Lung (tissue), 11 donors: ENCODE measurements at regions not wholly inside any gene's neighbourhood (a gene's known extent, or its start where the extent isn't known, plus 50 kb on each side); places are given as distances from the start of the nearest gene placed in this dataset.
A peak's percentile ranks its signal among the peaks of the same experiment; 100 is the strongest.

Source experiments
- ATAC-seq: fragments of 200-7000 bp; cut with Tn5 transposase; one replicate; pipeline ENCODE4 v1.9.1; 2020; ENCODE audit warnings: moderate number of reproducible peaks; ENCODE audit not compliant: insufficient read depth, low FRiP score
- DNase-seq, 3 donors: peaks; one replicate each; pipeline ENCODE4 v3.0.0-alpha.2; 2013 to 2017
- H3K27ac ChIP-seq, 2 donors: one replicate each; pipeline ENCODE4 v1.5.1; 2013; ENCODE audit warnings: mild to moderate bottlenecking in 2 of 2, moderate library complexity in 2 of 2, control low read depth in 1 of 2, inconsistent platforms in 1 of 2, low read depth in 1 of 2, low read length in 1 of 2
- H3K27me3 ChIP-seq, 3 donors: one replicate each; pipeline ENCODE4 v1.5.1; 2013; ENCODE audit warnings: low read length in 2 of 3; ENCODE audit not compliant: control insufficient read depth in 3 of 3, insufficient read depth in 3 of 3
- H3K36me3 ChIP-seq, 4 donors: one replicate each; pipeline ENCODE4 v1.5.1; 2013; ENCODE audit warnings: low read length in 4 of 4, mild to moderate bottlenecking in 1 of 4, moderate library complexity in 1 of 4; ENCODE audit not compliant: control insufficient read depth in 4 of 4, insufficient read depth in 4 of 4
- H3K4me1 ChIP-seq, 5 donors: one replicate each; pipeline ENCODE4 v1.5.1; 2013; ENCODE audit warnings: low read length in 5 of 5, mild to moderate bottlenecking in 2 of 5, moderate library complexity in 1 of 5; ENCODE audit not compliant: control insufficient read depth in 5 of 5, insufficient read depth in 5 of 5
- H3K4me3 ChIP-seq: one replicate; pipeline ENCODE4 v1.5.1; 2013; ENCODE audit warnings: mild to moderate bottlenecking, control low read depth, moderate library complexity
- H3K9ac ChIP-seq, 2 donors: one replicate each; pipeline ENCODE4 v1.5.1; 2013; ENCODE audit warnings: low read length in 2 of 2, control low read depth in 1 of 2; ENCODE audit not compliant: insufficient read depth in 1 of 2
- H3K9me3 ChIP-seq, 4 donors: one replicate each; pipeline ENCODE4 v1.5.1; 2013; ENCODE audit warnings: low read length in 3 of 4, mild to moderate bottlenecking in 1 of 4, moderate library complexity in 1 of 4; ENCODE audit not compliant: control insufficient read depth in 4 of 4, insufficient read depth in 3 of 4
- WGBS, 2 donors: extraction: QIAGEN DNeasy Blood & Tissue Kit; methylation state at CpG; one replicate each; pipeline ENCODE4 v1.1.7; 2013; 5-methylcytosine and 5-hydroxymethylcytosine counted together
- TF ChIP-seq, protein P1 (sequence below): IDR thresholded peaks from 2 replicates; pipeline ENCODE4 v1.5.1; 2012; ENCODE audit warnings: mild to moderate bottlenecking; ENCODE audit errors: control extremely low read depth, extremely low read depth
- donor health status: control.
- donor health status: control.
- donor health status: Bipolar disorder and iron deficiency.
- donor health status: healthy.
- donor health status: DM: yes; HTN: yes; CAD: no.

DNA sequence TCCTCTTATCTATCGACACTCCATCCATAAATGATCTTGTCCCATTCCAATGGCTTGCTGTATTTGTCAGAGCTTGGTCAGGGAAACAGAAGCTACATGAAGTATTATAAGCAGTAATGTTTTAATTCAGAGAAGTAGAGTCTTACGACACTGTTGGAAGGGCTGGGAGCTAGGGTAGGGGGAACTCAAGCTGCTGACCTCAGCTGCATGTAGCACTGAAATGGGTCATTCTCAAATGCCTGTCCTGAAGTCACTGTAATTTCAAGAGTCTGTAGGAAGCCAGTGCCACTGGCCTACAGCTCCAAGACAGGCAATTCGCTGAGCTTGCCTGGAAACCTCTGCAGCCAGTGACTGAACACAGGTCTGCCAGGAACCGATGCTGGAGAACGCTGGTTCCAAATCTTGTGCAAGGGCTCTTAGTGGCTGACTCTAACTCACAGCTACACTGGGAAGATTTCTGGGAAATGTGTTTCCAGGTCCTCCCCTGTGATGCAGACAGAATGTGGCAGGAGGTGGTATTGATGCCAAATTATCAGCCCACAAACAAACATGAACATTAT, 532.4 kb downstream of the CCDC171 start:
- no peak for DNase-seq
- Histone ChIP-seq H3K27me3 (no peaks in the 10 kb centered on the region), H3K27ac (no peak overlapping the region), H3K4me1 (no peaks in the 10 kb centered on the region), H3K9me3 (peaks cover 0 to 2% (median 0%) of the 10 kb centered on the region in 4 donors), H3K36me3 (no peaks in the 10 kb centered on the region), H3K4me3 (no peak overlapping the region), H3K9ac (no peak overlapping the region)
- TF ChIP-seq, protein P1, sequence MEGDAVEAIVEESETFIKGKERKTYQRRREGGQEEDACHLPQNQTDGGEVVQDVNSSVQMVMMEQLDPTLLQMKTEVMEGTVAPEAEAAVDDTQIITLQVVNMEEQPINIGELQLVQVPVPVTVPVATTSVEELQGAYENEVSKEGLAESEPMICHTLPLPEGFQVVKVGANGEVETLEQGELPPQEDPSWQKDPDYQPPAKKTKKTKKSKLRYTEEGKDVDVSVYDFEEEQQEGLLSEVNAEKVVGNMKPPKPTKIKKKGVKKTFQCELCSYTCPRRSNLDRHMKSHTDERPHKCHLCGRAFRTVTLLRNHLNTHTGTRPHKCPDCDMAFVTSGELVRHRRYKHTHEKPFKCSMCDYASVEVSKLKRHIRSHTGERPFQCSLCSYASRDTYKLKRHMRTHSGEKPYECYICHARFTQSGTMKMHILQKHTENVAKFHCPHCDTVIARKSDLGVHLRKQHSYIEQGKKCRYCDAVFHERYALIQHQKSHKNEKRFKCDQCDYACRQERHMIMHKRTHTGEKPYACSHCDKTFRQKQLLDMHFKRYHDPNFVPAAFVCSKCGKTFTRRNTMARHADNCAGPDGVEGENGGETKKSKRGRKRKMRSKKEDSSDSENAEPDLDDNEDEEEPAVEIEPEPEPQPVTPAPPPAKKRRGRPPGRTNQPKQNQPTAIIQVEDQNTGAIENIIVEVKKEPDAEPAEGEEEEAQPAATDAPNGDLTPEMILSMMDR, result no peak
- WGBS, 2 donors, result 73 to 80% methylated on average over 5 of the region's 5 CpGs
- peak; percentile 19 for ATAC-seq

DNA sequence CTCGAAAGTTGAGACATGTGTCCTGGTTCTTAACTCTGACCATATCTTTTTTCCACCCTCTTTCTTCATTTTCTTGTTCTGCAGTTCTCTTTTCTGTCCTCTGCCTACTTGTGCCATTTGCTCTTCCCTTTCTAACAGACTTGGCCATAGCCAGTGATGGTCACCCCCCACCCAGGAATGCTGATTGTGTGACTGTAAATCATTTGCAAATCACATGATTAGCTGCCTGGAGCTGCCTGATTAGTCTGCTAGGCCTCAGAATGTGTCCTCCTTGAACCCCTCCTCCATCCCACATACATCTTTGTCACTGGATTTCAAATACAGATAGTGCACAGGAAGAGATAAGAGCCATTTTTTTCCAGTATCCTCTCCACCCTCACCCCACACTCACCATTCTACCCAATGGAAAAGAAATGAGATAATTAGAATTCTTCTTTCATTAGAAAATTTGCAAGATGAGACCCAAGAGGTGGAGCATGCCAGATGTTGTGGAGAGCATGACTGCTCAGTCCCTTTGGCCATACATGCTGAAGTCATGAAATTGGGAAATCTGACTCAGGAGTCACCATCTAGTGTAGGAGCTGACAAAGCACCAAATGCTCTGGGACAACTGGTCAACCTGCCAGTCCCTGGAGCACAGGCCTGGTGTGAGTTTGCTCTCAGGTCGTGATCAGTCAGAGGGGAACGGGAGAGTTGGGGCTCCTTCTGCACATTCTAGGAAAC, 538.2 kb downstream of the CCDC171 start:
- no peak overlapping the region for H3K9ac ChIP-seq
- H3K4me3 ChIP-seq, result no peak overlapping the region
- TF ChIP-seq, protein P1, result no peak
- 84 to 92% methylated on average over 3 of the region's 3 CpGs for WGBS, 2 donors
- ATAC-seq (no peak), DNase-seq (no peak)
- peaks cover 0 to 17% (median 3%) of the 10 kb centered on the region in 5 donors for H3K4me1 ChIP-seq
- no peak overlapping the region for H3K27ac ChIP-seq
- H3K9me3 ChIP-seq, result peaks cover 0 to 3% (median 0%) of the 10 kb centered on the region in 4 donors
- H3K27me3 ChIP-seq, result no peaks in the 10 kb centered on the region
- no peaks in the 10 kb centered on the region for H3K36me3 ChIP-seq

DNA sequence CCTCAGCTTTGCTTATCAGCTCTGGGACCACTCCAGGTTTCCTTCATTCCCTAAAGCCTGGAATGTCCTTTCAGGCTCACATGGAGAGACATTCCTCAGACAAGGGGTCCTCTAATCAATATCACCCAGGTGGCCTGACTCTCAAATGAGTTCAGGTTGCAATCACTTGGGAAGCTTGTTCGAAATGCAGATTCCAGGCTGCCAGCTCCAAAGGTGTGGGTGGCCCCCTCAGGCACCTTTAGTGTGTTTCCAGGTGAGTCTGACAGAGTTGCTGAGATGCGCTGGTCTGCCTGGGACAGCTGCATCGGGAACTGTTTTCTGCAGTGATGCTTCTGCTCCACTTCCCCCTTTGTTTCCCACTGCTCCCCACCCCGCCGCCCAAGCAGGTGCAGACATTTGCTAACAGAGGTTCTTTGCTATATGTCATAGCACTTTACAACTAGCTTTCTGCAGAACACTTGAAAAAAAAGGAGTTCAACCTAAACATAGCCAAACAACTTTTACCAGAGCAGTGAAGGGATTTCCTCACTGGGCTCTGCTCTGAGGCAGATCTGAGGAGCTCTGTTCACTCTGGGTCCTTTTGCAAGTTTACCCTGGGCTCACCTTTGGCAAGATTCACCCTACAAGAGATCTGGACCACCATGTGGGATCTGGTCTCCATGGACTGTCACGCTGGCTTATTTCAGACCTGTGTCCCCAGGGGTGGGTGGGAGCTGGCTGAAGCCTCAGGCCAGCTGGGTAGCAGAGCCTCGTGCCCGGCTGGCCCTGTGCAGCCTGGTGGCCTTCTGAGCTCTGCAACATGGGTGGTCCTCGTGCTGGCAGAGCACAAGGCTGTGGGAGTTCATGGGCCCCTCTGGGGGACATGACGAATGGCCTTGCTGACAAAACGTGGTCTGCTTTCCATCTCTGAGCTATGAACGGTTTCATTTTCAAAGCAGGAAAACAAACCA, 539.6 kb downstream of the CCDC171 start:
- WGBS, 2 donors, result 59 to 69% methylated on average over 12 of the region's 12 CpGs
- peaks cover 0 to 3% (median 0%) of the 10 kb centered on the region in 4 donors for H3K9me3 ChIP-seq
- H3K9ac ChIP-seq, result peak overlapping the region in 1 of 2 donors; percentile 33
- H3K27me3 ChIP-seq, result no peaks in the 10 kb centered on the region
- H3K4me1 ChIP-seq, result peaks cover 0 to 17% (median 3%) of the 10 kb centered on the region in 5 donors
- no peak for ATAC-seq
- peak; percentile 74 to 86 (median 84) for DNase-seq
- H3K36me3 ChIP-seq, result no peaks in the 10 kb centered on the region
- H3K27ac ChIP-seq, result no peak overlapping the region
- TF ChIP-seq, protein P1, result no peak
- no peak overlapping the region for H3K4me3 ChIP-seq
